Activated CD4-positive, CD25-positive, alpha-beta regulatory T cell treated with anti-CD3 and anti-CD28 coated beads, Interleukin-2, amount 50 U/mL, for 16 hours (primary cell): ENCODE measurements at regions not wholly inside any gene's neighbourhood (a gene's known extent, or its start where the extent isn't known, plus 50 kb on each side); places are given as distances from the start of the nearest gene placed in this dataset.
"Not testable (repeated sequence)": the region's sequence is repeated elsewhere in the genome, so short reads cannot be mapped to it uniquely, and the experiment has no call there.

Source experiments
- DNase-seq: peaks from one replicate; pipeline ENCODE4 v3.0.0-alpha.2; 2020; ENCODE audit warnings: low read depth, low spot score

DNA sequence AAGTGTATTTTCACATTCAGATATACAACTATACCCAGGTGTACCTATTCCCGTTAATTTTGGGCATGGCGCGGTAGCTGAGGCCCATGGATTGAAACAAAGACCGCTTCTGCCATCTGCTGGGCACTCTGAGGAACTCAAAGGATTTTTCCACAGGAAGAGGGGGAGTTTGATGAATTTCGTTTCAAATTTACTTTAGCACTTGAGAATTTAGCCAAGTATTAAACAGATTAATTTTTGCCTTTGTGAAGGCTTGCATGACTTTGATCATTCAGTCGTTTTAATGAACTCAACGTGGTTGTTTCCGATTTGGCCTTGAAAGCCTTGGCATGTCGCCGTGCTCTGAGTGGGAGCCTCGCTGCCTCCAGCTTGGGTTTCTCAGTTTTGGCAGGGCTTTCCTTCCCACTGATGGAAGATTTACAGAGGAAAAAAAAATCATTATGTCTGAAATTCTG lies 153.2 kb upstream of the DDHD1 start:
- DNase-seq = no peak

DNA sequence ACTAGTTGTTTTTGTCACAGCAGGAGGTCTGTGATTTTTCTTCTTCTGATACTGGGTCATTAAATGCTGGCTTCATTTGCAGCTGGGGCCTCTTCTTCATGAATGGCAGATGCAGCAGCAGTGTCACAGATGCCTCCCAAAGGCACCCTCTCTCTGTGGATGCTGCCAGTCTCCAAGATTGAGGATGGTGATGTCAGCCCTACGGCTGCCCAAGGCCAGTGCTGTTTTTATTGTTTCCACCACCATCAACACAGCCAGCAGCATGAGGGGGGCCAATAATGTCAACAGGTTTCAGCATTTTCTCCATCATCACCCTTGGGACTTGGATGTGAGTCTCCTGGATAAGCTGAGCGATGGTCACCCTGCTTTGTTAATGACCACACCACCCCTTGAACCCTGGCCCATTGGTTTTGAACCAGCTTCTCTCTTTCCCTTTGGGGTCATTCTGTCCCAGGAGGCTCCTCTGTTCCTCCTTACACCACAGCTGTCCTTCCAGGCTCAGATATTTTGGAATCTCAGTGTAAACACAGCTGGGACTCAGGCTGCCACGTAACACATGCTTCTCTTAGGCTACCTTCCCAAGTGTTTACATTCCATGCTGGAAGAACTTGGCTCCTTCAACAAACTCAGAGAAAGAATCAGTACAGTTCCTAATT lies 151.7 kb upstream of the DDHD1 start:
- no peak for DNase-seq

DNA sequence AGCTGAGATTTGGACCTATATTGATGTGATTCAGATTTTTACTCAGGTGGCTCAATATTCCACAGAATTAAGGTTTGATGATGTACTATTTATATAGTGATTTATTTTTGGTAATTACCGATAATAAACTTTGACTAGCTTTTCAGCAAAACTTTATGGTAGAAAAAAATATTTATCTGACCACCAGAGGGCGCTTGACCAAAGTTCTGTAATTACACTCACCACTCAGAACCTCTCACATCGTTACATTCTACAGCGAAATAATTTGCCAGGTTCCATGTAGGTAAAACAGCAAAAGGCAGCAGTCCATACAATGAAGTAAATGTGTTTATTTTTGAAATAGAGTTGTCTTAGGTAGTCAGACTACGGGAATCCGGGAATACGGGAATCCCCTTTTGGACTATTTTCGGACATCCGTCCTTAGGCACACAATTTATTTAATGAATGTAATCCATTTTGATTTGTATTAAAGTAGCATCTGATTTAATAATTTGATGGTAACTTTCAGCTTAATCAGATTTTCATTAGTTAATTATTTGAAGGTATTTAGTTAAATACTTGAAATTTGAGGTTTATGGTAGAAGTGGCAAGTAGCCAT lies 143.0 kb upstream of the DDHD1 start:
- DNase-seq = peak; percentile 3

DNA sequence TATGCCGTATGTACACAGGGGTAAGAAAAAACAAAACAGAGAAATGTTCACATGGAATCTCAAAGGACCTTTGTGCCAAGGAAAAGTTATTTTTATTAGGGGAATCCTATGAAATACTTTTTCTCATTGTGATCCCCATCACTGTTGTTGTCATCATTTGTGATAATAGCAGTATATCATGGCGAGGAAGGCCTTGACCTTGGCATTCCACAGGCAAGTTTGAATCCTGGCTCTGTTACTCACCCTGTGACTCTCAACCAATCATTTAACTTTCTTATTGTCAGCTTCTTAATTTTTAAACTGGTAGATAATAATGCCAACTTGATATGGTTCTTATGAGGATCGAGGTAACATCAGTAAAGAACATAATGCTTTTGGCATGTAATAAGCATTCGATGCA lies 142.2 kb upstream of the DDHD1 start:
- no peak for DNase-seq

DNA sequence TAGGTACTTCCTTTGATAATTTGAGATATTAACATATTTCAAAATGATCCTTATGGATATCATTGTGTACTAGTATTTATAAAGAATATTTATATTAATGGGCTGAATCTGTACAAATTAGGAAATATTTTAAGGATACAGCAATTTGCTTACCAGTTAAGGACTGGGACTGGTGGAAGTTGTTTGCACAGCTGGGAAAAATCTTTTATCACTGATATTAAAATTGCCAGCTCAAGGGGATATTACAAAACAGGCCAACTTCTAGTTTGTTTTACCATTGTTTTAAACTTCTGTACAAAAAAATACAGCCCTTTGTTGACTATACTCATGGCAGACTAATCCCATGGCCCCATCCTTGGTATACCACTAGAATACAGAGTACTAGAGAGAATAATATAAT lies 133.2 kb upstream of the DDHD1 start:
- no peak for DNase-seq

DNA sequence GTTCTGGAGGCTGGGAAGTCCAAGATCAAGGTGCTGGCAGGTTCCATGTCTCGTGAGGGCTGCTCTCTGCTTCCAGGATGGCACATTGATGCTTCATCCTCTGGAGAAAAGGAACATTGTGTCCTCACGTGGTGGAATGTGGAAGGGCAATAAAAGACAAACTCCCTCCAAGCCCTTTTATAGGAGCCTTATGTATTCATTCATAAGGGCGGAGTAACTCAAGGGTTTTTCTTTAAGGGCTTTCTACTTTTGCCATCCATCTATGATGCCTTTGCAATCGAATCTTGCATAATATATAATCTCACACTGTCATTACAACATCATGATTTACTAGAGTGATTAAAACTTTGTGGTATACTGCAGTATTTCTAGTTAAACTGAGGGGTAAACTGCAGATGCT lies 132.7 kb upstream of the DDHD1 start:
- no peak for DNase-seq

DNA sequence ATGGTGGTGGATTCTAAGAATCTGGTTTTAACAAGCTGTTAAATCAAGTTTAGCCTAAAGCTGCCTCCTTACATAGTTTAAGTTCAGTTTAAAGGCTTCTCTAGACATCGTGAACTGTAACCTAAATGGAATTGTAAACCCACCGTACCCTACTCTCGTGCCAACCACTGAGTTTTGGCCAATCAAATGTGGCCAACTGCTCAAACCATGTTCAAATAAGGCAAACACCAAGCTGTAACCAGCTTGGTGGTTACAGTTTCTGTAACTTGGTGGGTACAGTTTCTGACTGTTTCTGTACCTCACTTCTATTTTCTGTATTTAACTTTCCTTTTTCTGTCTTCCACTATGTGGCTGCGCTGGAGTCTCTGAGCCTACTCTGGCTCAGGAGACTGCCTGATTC lies 131.9 kb upstream of the DDHD1 start:
- DNase-seq = no peak

DNA sequence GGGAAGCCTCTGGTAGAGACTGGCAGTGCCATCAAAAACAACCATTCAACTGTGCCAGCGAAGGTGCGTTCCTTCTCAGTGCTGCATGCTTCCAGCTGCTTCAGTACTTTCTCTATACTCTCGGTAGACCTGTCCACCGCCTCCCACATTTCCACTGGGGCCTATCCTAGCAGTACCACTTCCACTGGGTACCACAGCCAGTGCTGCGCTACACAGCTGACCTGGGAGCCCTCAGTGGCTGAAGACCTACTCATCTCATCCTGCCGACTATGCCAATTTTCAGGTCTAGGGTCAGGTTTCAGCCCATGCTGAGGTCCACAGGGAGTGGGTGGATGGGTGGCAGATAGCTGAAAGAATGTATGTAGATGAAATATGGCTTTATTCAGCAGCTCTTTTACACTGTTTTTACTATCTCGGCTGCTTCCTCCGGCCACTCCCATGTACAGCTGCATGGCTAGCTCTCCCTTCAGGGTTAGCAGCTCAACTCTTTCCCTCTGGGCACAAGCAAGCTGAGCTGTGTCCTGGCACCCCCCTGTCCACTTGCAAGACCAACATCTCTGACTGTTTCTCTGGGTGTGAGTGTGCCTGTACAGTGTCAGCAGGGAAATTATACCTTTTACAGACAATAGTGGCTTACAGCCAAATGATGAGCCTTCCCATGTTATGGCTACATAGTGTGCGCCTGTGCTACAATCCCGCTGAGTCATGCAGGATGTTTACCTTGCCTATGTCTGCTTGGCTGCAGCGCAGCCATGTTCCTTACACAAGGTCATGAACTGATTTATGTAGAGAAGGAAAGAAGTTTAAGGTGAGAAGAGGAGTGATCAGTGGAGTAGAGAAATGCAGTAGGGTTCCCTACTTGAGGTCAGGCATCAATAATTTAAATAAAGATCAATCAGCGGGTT lies 125.7 kb upstream of the DDHD1 start:
- no peak for DNase-seq

DNA sequence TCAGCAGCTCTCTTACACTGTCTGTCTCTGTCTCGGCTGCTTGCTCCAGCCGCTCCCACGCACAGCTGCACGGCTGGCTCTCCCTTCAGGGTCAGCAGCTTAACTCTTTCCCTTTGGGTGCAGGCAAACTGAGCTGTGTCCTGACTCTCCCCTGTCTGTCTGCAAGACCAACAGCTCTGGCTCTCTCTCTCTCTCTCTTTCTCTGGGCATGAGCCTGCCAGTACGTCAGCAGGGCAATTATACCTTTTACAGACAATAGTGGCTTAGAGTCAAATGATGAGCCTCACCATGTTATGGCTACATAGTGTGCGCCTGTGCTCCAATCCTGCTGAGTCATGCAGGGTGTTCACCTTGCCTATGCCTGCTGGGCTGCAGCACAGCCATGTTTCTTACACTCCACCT lies 120.5 kb upstream of the DDHD1 start:
- no peak for DNase-seq

DNA sequence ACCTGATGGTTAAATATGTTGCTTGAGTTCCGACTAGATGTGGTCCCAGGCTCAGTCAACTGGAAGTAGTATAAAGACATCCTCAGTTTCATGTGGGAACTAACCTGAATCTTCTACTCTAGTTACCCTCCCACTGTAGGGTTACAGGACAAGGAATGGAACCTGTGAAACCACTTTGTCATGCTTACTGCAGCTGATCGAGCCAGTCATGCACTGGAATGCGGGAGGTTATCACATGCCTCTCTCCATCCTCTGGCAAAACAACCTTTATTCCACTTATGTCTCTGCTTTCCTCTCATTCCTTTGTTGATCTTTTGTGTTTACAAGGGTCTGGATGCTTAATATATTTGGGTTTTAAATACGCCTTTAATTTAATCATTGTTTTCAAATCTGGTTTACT lies 111.9 kb upstream of the DDHD1 start:
- DNase-seq = no peak

DNA sequence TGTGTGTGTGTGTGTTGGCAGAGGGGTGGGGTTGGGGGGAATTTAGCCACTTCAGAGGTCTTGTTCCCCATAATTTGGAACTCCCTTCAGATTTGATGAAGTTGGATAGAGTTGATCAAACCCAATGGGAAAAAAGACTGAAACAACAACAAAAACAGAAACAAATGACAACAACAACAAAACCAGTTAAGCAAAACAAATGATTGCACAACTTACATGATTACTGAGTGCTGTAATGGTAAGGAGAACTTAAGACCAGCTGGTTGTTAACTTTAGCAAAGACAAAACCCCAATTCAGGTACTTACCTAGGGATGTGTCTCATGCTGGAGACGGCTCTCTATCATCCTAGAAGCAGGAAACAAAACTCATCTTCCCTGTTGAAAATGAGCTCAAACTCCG lies 107.8 kb upstream of the DDHD1 start:
- DNase-seq = no peak

DNA sequence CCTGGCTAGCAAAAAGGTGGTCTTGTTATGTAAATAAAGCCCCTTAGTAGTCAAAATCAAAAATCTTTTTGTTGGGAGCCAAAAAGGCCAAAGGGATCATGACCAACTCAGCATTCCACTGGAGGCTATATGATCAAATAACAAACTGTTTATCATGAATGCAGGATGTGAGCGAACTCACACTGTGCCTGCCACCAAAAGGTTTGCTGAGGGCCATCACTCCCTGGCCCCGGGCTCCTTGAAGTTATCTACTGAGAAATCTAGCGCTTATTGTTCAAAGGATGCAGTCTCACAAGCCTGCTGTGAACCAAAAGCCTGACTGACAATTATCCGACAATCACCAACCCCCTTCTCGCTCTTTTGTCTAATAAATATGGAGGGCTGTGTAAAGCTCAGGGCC lies 107.2 kb upstream of the DDHD1 start:
- DNase-seq = no peak

DNA sequence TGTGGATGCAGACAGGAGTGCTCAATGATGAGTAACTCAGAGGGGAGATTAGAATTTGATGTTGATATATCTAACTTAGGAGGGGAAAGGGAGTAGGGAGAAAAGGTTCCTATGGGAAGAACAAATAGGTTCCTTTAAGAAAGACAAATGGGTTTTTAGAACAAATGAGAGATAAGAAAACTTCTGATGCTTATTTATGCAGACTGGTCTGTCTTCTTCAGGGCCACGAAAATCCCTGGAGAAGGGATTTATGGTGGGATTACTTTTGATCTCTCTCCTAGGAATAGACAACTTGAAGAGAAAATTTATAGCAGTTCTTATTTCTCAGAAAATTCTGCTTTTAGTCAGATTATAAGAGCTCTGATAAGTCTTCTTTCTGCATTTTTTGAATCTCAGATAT lies 99.0 kb upstream of the DDHD1 start:
- no peak for DNase-seq

DNA sequence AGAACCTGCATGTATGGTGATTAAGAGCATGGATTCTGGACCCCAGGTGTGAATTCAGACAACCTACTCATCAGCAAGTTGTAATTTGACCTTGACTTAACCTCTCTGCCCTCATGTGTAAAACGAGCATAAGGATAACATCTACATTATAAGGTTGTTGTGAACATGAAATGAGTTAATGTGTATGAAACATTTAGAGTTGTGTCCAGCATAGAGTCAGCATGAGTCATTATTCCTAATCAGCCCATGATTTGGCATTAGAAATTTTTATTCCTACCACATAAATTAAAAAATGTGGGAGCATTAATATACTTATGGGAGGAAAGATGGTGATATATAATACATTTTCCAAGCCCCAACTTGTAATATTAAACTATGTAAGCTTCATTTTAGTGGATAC lies 95.9 kb upstream of the DDHD1 start:
- DNase-seq = no peak

DNA sequence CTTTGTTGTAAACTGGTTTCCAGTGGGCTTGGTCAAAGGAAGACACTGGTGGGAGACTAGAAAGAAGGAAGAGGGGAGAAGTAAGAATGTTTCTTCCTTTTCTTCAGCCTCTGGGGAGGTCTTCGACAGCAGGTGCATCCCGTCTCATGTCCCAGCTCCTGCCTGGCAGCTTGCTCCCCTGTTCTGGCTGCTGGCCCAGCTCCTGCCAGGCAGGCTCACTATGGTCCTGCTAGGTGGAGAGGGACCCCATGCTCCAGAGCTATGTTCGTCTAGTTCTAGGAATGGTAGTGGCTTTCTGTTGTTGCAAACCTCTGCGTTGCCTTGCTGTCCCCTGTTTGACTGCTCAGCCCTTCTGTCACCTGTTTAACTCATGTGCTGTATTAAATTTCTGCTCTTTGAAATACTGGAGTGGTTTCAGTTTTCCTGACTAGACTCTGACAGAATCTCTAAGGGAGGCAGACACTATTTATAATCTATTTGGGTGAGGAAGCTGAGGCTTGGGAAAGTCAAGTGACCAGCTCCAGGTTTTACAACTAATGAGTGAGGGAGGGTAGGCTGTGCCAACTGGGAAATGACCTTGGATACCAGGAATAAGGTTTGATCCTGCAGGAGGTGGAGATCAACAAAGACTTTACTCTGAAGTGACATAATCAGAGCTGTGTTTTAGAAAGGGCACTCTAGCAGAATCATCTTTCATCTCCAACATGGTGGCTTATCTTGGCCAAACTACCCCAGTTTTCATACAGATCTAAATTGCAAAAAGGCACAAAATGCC lies 94.7 kb upstream of the DDHD1 start:
- DNase-seq = no peak

DNA sequence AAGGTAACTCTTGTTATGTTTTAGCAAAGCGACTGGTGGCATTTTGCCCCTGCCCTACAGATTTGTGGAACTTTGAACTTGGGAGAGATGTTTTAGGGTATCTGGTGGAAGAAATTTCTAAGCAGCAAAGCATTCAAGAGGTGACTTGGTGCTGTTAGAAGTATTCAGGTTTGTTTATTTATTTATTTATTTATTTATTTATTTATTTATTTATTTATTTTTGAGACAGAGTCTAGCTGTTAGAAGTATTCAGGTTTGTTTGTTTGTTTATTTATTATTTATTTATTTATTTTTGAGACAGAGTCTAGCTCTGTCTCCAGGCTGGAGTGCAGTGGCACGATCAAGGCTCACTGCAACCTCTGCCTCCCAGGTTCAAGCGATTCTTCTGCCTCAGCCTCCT lies 89.8 kb upstream of the DDHD1 start:
- not testable (repeated sequence) for DNase-seq

DNA sequence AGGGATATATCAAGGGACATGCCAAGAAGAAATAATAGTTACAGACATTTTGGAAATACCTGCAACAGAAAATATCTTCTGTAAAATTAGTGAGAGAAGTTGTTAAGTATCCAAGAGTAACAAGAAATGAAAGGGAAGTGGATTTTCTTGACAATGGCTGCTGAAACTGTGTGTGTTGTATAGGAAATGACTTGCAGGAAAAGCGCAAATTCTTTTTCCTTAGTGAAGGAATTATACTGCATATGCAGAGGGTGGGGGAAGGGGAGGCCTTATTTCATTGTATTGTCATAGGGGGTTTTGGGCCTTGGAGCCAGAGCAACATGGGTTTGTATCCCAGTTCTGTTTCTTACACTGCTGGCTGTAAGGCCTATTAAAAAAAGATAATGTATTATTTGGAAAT lies 84.4 kb upstream of the DDHD1 start:
- no peak for DNase-seq

DNA sequence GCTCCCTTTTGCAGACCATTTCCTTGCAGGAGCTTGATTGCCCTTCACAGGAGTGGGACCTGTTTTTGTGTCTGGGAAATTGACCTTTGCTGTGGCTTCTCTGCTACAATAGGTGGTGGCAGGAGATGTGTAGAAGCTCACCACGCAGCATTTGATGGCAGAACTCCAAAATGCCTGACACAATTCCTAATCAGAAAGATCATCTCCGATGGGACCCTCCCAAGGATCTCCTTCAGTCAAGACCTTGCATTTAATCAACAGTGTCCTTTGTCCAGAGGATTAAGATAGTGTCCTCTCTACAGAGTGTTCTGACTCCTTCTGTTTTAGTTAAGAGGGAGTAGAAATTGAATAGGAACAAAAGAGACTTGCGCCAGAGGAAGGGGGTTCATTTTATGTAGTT lies 83.6 kb upstream of the DDHD1 start:
- DNase-seq = no peak

DNA sequence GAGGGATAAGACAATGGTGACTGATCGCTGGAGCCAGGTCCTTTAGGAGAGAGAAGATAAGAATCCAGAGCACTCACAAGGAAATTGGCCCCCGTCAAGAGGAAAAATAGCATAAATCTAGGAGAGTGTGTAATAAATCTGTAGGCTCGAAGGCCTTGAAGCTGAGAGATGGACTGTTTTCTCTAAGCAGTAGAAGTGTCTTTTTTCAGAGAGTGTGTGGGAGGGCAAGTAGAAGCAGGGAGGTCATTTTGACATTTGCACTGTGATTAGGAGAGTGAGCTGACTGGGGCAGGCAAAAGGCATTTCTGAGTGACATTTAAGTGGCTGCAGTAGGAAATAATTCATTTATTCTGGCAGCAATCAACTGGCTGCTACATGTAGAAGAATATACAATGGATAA lies 78.0 kb upstream of the DDHD1 start:
- DNase-seq = no peak

DNA sequence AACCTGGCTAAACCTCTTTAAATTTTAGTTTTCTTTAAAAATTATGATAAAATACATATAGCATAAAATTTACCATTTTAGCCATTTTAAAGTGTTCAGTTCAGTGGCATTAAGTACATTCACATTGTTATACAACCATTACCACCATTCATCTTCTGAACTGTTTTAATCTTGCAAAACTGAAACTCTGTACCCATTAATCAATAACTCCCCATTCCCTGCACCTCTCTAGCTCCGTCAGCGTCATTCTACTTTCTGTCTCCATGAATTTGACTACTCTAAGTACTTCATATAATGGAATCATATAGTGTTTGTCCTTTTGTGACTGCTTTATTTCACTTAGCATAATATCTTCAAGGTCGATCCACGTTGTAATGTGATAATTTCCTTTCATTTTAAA lies 75.8 kb upstream of the DDHD1 start:
- DNase-seq = no peak

DNA sequence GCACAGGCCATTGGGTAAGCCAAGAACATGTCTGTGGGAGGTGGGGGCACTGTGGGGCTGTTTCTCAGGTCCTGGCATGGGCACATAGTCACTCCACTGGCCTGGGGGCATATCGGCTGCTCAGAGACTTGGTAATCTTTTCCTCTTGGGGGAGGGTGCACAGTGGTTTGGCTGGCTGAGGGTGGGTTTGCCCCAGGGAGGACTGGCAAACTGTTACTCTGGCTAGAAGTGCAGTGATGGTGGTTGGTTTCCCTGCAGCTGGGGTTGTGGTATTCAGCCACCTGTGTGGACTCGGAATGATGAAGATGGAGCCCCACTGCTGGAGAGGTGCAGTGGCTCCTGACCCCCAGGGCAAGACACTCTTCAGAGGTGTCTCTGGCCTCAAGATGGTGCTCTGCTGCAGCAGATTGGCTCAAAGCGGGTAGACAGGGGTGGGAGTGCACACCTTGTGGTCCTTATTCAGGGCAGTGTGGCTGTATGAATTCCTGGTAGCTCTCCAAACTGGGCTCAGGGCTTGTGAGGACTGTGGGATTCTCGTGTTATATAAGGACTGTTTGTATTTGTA lies 74.1 kb upstream of the DDHD1 start:
- DNase-seq = no peak

DNA sequence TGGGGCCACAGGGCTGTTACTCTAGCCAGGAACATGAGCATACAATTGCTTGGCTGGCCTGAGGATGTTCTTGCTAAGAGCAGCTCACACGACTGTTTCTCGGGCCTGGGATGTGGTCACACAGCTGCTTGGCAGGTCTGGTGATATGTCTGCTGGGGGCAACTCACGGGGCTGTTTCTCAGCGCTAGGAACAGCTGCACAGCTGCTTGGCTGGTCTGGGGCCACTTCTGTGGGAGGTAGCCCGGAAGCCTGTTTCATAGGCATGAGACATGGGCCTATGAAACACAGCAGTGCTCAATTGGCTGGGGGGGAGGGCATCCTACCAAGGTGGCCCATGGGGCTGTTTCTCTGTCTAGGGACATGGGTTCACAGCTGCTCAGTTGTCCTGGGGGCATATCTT lies 73.4 kb upstream of the DDHD1 start:
- no peak for DNase-seq
